HG03045 (cell line): ENCODE measurements at regions not wholly inside any gene's neighbourhood (a gene's known extent, or its start where the extent isn't known, plus 50 kb on each side); places are given as distances from the start of the nearest gene placed in this dataset.

Experiments used
- ATAC-seq: cut with Tn5 transposase; IDR thresholded peaks from one replicate; pipeline ENCODE4 v1.9.1; 2021; ENCODE audit warnings: mild to moderate bottlenecking, moderate library complexity; ENCODE audit not compliant: unreplicated experiment

DNA sequence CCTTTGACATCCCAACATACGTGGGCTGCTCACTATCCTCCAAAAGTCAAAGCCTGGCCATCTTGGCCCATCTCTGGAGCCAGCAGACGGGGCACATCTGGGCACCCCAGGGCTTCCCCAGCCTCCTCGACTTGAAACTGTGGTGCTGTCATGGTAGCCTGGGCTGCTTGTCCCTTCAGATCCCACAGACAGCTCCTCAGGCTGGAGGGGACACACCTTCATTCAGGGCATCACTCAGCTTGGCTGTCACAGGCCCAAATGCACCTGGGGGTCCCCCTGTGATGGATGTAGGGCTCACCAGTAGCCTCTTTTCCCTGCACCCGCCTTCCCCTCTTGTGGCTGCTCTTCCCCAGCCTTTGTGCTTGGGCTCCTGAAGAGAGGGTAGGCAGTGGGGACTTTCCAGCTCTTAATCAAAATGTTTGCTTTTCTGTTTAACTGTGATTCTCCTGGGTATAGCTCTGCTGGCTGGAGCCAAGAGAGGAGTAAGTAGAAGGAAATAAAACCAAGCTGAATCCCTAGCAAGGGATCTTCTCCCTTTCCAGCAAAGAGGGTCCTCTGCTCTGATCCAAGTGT, 92.3 kb downstream of the GYPC start:
- ATAC-seq, result no peak

DNA sequence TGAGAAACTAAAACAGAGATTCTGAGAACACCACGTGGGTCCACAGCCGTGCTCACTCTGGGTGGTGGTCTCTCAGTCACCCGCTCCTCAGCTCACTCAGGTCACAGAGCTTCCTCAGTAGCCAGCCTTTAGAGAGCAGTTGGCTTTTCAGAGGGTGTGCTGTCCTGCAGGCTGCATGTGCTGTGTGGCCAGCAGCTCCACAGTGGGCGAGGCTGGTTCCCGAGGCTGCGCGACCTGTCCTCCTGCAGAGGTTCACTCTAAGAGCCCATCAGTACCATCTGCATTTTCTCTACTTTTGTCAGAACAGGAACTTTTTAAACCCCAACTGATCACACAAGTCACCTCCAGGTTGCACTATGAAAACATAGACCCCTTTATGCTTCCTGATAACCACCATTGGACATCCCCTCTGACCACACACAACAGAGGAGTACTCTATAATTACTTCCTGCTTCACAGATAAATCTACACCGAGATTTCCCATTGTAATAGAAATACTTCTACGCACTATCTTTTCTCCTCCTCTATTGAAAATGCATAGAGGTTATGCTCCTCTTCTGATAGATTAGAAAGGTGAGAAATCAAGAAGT, 93.1 kb downstream of the GYPC start:
- no peak for ATAC-seq

DNA sequence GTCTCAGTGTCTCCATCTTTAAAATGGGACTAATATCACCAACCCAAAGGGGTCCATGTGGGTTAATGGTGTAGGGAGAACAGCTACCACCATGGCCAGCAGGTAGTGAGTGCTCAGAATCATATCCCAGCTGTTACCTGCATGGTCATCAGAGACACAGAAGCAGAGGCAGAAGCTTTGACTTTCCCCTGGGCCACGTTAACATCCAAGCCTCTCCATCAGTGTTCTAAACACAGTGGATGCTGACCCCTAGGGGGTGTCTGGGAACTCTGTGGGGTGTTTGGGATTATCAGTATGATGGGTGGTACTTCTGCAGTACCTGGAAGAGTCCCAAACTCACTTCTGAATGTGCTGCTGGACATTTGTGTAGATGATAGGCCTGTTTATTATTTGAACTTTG, 93.6 kb downstream of the GYPC start:
- no peak for ATAC-seq

DNA sequence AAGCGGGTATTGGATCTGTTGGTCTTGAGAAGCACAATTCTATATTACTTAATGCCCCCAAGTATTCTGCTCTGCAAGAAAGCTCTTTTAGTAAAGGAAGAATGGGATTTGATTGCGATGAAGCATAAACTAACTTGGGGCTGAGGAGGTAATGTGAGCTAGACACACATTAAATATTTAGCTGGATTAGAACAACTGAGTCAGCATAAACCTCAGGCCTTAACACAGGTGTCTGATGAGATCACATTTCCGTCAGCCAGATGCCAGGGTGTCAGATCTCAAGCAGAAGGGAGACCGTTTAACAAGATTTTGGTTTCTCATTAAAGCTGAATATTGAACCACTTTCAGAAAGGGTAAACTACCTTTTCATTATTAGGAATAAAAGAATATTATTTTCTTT, 94.5 kb downstream of the GYPC start:
- no peak for ATAC-seq

DNA sequence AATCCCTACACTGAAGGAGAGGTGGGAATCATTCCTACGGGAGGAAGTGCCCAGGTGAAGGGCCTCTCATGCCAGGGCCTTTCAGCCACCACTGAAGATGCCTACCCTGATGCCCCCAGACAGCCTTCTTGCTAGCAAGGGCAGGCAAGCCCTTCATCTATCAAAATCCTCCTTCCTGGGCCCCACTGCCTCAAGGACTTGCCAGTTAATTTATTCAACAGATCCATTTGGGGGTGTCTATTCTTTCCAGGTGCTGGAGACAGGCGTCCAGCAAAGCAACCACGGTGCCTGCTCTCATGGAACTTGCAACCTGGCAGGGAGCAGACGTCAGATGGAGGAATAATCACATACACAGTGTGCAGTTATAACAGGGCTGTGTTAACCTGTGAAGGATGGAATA, 95.5 kb downstream of the GYPC start:
- no peak for ATAC-seq

DNA sequence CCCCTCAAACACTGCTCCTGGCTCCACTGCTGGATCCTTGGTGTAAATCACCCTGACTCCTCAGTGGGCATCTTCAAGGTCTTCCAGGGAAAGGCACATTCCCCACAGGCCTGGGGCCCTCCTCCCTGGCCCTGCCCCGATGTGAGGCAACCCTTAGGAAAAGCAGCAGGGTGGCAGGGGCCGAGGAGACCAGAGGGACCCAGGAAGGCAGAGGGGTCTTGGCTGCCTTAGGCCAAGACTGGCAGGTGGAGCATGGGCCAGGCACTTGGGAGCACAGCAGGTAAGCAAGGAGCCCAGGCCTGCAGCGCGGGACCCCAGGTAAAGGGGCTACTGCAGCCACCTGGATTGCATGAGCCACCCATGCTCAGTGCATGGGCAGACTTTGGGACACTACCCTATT, 96.9 kb downstream of the GYPC start:
- ATAC-seq, result no peak

DNA sequence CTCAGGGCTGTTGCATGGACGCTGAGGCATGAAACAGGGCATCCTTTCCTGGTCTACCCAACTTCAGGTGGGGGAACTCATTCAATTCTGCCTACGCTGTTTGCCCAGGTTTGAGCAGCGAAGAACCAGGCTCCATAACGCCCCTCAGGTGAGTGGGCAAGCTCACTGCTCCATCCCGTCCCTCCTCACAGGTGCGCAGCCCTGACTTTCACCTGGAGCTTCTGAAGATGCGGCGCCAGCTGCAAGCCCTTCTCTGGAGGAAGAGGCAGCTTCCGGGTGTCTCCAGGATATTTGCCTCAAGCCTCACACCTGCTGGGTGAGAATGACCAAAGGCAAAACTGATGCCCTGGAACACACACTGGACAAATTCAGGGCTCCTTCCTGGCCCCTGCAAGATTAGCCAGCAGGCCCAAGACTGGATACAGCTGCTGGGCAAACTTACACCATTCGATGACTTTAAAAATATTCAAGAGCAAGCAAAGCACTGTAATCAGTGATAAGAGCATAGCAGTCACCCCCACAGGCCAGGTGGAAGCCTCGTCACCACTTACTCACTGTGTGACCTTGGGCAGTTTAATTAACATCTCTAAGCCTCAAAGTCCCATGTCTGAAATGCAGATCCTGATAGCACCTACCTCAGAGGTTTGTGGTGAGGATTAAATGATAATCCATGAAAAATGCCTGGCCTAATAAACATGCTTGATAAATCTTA, 97.7 kb downstream of the GYPC start:
- no peak for ATAC-seq

DNA sequence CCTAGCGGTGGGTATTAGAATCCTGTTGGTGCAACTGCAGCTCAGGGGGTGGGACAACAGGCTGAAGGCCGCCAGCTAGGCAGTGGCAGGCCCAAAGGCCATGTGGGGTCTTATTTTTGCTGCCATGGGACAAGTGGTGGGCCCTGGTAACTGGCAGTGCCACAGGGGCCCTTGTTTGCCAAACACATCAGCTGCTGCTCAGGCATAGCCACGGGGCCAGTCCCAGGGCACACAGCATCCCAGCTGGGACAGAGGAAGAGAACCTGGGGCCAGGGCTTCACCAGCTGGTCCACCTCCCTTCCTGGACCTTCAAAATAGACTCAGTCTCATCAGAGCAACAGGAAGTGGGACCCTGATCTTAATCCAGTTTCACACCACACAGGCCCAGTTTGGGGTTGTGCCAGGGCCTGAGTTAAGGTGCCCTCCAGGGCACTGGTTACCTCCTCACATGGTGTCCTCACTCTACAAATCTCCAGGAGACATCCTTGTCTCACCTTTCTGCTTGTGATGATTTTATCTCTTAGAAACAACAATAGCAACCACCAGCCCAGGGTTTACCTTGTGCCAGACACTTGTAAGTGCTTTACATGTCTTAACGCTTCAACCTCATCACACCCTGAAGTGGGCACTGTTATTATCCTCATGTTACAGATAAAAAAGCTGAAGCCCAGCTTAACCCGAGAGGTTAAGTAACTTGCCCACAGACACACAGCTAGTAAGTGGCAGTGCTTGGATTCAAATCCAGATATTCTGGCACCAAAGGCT, 98.5 kb downstream of the GYPC start:
- ATAC-seq, result no peak

DNA sequence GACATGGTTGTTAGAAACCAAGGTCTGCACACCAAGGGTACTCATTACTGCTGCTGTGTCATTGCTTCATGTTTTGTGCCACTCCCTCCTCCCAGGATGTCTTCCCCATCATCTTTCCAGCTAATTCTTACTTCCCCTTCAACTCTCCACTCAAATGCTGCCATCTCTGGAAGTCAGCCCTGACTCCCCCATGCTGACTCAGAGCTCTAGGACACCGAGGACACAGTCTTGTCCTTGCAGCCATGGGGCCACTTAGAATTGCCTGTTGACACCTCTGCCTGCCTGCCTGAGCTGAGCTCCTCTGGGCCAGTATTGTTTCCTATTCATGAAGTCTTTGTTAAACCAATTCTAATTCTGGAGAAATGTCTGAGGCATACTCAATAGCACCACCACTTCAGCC, 100.2 kb downstream of the GYPC start:
- no peak for ATAC-seq

DNA sequence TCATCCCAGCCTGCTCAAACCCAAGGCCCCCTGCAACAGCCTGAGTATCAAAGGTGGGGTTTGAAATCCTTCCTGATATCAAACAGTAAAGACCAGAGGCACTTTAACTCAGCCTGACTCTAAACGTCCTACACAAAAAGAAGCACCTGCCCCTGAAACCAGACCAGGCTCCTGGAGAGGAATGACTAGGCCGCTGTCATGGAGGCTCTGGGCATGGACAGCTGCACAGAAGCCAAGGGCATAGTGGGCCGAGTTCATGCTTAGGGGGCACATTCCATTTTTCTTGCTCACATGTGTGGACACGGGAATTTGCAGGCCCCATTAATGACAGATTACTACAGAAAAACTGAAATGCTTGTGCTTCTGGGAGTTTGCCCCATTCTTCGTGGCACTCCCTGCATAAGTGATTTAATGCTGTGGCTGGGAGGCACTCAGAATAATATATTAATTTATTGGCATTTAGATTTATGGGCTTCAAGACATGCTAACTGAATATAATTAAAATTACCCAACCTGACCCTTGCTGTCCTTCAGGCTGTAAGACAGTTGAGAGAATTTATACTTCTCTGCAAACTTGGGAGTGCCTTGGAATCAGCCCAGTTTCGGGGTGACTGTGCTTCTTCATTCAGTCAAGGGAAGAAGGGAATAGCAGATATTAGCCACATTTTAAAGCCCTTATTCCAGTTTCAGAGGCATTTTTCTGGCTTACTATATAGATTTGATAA, 105.5 kb downstream of the GYPC start:
- ATAC-seq, result no peak

DNA sequence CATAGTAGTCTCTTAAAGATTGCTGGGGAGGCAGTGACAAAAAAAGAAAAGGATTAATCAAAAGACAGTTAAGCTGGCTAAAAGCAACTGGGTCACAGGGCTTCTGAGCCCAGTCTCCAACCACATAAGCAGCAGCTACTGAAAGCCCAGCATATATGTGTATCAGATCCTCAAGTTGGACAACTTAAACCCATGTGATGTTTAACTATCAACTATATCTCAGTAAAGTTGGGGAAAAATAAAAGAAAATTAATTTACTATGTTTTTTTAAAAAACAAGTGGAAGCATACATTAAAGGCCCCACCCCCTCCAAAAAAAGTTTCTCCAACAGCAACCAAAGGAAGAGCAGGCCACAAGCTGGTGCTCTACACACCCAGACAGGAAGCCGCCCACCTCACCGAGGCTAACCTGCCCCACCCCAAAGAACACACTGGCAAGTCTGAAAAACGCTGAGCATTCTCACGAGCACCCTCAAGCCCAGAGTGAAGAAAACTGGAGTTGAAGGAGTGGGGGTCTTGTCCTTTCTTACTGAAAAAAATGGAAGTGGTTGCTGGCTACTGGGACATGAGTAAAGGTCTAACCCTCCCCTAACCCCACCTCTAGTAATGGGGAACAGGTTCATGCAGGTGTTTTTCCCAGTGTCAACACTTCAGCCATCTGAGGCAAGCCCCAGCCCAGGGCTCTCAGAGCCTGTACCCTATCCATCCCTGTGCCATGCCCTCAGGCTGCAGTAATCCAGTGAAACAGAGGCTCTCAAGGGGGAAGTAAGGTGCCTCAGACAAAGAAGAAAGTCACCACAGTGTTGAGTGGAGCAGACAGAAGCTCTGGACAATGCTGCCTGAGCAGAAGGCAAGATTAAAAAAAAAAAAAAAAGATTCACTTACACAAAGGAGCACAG, 106.3 kb downstream of the GYPC start:
- ATAC-seq, result no peak

DNA sequence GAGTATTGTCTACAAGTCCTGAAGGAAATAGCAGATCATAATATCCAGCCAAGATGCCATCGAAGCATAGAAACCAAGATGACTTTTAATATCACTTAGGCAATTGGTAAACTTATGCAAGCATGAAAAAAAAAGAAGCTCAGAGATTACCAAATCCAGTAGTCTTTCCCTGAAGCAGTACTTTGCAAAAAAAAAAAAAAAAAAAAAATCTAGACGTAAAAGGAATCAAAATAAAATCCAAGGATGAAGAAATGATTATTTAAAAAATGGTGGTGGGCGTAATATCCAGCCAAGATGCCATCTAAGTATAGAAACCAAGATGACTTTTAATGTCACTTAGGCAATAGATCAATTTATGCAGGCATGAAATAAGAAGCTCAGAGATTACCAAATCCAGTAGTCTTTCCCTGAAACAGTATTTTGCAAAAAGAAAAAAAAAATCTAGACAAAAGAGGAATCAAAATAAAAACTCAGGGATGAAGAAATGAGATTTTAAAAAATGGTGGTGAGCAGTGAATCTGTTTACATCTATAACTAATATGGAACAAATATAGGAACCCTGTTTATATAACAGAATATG, 108.8 kb downstream of the GYPC start:
- no peak for ATAC-seq

DNA sequence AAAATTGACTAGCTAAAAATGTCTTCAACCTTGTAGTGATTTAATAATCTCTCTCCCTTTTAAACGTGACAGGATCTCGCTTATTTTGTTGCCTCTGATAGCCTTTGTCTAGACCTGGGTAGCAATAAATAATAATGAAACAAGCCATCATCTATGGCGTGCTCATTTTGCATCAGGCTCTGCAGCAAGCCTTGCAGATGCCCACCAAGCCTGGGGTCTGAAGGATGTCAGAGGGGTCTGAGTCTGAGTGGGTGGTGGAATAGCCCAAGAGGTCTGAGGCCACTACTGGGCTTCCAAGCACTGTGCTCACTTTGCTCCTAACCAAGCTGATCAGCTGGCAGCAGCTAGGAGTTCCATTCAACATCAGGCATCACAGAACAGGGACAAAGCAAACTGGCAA, 109.4 kb downstream of the GYPC start:
- no peak for ATAC-seq

DNA sequence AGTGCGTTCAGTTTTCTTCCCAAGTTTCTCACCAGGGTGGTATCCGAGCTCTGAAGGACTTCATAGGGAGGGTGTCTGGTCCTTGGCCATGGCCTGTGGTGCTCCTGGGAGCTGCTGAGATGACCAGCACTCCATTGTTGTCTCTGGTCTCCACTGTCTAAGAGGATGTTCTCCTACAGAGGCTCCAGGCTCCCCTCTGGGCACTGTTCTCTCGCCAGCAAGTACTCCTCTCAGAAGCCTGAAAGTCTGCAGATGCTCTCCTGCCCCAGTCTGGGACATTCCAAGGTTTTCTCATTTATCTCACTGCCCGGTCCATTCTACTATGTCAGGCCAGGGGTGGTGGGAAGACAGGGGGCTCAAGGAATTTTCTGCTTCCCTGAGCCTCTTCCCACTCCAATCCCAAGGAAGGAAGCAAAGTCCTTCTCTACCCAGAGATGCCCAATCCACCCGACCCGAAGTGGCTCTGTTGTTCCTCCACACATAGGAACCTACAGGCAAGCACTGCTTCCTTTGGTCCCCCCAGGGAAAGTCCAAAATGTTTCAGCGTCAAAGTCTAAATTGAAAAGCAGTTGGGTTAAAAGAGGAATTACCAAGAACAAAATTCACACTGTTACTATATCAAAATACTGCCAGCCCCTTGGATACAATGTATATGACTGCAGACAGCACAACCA, 110.5 kb downstream of the GYPC start:
- no peak for ATAC-seq

DNA sequence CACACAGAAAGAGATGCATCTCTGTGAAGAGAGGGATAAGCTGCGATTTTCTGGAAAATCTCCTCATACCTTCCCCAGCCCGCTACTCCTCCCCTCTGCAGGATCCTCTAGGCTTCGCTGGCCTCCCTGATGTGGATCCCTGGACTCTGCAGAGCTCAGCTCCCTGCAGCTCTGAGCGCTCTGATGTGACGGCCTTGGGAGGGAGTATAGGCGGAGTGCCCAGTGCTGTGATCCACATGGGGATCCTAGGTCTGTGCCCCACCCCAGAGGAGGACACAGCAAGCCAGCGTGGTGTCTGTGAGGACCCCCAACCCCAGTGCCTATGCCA, 111.0 kb downstream of the GYPC start:
- ATAC-seq, result no peak

DNA sequence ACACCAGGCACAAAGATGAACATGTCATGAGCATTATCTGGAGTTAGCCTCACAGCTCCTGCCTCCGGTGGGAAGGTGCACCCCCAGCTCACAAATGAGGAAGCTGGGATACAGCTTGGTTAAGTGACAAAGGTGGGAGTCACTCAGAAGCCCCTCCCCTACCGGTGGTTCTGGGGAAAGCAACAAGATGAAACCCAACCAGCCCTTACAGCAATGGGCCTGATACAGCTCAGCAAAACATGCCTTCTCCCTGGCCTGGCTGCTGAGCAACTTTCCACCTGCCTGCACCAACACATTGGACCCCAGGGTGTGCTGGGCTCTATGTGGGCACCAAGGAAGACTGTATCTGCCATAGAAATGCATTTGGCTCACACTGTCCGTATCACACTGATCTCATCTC, 113.2 kb downstream of the GYPC start:
- no peak for ATAC-seq

DNA sequence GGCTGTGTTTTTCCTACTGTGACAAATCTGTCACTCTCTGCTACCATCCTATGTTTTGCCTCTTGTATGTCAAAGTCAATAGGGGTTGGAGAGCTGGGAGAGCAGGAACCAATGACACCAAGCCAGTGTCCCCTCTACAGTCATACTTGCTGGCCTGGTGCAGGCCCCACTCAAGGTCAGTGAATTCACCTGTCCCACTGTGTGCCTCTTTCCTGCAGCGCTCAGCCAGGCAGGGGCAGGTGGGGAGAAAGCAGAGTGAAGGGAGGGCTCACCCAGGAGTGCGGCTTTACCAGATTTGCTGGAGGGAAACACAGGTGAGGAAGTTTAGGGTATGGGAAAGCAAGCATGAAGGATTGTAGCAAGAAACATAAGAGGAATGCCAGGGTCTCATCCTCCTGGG, 114.5 kb downstream of the GYPC start:
- ATAC-seq, result no peak

DNA sequence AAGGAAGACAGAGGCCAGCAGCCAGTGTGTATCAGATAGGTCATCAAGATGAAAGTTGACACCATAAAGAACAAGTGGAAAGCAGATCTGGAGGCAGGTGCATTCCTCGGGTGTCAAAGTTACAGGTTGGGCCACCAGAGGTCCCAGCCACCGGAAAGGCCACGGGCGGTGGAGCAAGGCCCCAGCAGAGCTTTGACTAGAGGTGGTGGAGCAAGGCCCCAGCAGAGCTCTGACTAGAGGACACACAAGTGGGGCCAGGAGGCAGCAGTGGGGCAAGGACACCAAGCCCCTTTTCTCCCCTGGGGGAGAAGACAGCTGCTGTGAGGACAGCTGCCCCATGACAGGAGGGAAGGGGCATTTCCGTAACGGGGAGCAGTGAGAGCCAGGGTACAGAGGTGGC, 115.1 kb downstream of the GYPC start:
- ATAC-seq, result no peak

DNA sequence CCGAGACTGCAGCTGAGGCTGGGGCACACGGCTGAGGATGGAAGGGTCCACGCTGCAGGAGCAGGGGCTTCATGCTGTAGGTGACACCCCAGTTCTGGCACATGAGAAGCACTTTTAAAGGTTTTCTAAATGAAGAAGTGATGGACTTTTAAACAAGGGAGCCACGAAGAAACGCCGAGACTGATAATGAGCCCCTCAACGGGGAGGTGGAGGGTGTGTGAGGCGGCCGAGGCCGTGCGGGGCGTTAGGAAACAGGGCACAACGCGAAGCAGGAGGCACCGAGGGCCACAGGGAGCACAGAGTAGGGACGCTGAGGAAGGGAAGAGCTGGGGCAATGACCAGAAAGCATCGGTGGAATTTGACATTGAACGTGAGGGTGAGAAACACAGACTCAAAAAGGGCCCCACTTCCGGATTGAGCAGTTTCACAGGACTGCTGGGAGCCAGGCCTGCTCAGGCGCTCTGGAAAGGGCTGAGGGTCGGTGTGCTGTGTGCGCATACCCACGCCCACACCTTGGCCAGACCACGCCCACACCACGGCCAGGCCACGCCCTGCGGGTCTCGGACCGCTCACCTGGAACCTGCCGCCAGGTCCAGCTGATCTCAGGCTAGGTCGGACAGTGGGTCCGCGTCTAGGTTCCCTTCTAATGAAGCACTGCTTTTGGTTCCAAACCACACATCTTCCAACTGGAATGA, 115.7 kb downstream of the GYPC start:
- ATAC-seq, result no peak
